Kidney capillary endothelial cell (primary cell): ENCODE measurements at regions not wholly inside any gene's neighbourhood (a gene's known extent, or its start where the extent isn't known, plus 50 kb on each side); places are given as distances from the start of the nearest gene placed in this dataset.
"Not testable (repeated sequence)": the region's sequence is repeated elsewhere in the genome, so short reads cannot be mapped to it uniquely, and the experiment has no call there.

Experiments
- DNase-seq: peaks from one replicate; pipeline ENCODE4 v3.0.0-alpha.2; 2018; ENCODE audit warnings: low spot score

- not testable (repeated sequence) for DNase-seq
Observed at GRCh38 chr22:38375784-38376183, 58.6 kb upstream of the CSNK1E start.

GRCh38 chr22:38375005-38375404, 57.8 kb upstream of the CSNK1E start:
- not testable (repeated sequence) for DNase-seq

GRCh38 chr22:38374433-38374831, 57.2 kb upstream of the CSNK1E start:
- DNase-seq, result not testable (repeated sequence)

GRCh38 chr22:38373783-38374432, 56.7 kb upstream of the CSNK1E start:
- DNase-seq, result not testable (repeated sequence)

- not testable (repeated sequence) for DNase-seq
Observed at GRCh38 chr22:38372665-38373064, 55.4 kb upstream of the CSNK1E start.

GRCh38 chr22:38370490-38370889, 53.3 kb upstream of the CSNK1E start:
- not testable (repeated sequence) for DNase-seq

- DNase-seq, result peak; percentile 27
Observed at GRCh38 chr22:38369132-38369531, 51.9 kb upstream of the CSNK1E start.
